ENCODE measurements at regions not wholly inside any gene's neighbourhood (a gene's known extent, or its start where the extent isn't known, plus 50 kb on each side); places are given as distances from the start of the nearest gene placed in this dataset.

- Histone ChIP-seq H3K27me3 (no peaks in the 10 kb centered on the region), H3K4me3 (no peak overlapping the region), H3K27ac (no peak overlapping the region), H3K9me3 (no peaks in the 10 kb centered on the region), H3K4me1 (no peaks in the 10 kb centered on the region), H3K9ac (ENCODE audit: low read depth in 2 of 2, low read length in 2 of 2) (no peak overlapping the region), H3K36me3 (no peaks in the 10 kb centered on the region)
- no peak for TF ChIP-seq CTCF (IDR thresholded peaks at IDR 0.05)
- intact Hi-C loops (cut with DNase I), result no loop called here
- DNase-seq, result no peak
Measured at GRCh38 chr4:81541161-81541945, 69.6 kb upstream of the RASGEF1B start.

- Histone ChIP-seq H3K27ac (no peak overlapping the region), H3K4me3 (no peak overlapping the region), H3K4me1 (no peaks in the 10 kb centered on the region), H3K9me3 (no peaks in the 10 kb centered on the region), H3K27me3 (no peaks in the 10 kb centered on the region), H3K9ac (ENCODE audit: low read depth in 2 of 2, low read length in 2 of 2) (no peak overlapping the region), H3K36me3 (no peaks in the 10 kb centered on the region)
- TF ChIP-seq CTCF (IDR thresholded peaks at IDR 0.05), result no peak
- DNase-seq, result no peak
- intact Hi-C loops (cut with DNase I), result no loop called here
Measured at GRCh38 chr4:81538716-81539427, 67.2 kb upstream of the RASGEF1B start.

GRCh38 chr4:81531410-81531809, 59.7 kb upstream of the RASGEF1B start:
- no peaks in the 10 kb centered on the region for H3K36me3 ChIP-seq
- H3K27ac ChIP-seq, result no peak overlapping the region
- DNase-seq, result no peak
- no peak for TF ChIP-seq CTCF (IDR thresholded peaks at IDR 0.05)
- no peaks in the 10 kb centered on the region for H3K27me3 ChIP-seq
- no peak overlapping the region for H3K9ac ChIP-seq (ENCODE audit: low read depth in 2 of 2, low read length in 2 of 2)
- no peaks in the 10 kb centered on the region for H3K4me1 ChIP-seq
- H3K4me3 ChIP-seq, result no peak overlapping the region
- intact Hi-C loops (cut with DNase I), result no loop called here
- H3K9me3 ChIP-seq, result no peaks in the 10 kb centered on the region

- no peak overlapping the region for H3K9ac ChIP-seq (ENCODE audit: low read depth in 2 of 2, low read length in 2 of 2)
- H3K36me3 ChIP-seq, result no peaks in the 10 kb centered on the region
- no peaks in the 10 kb centered on the region for H3K4me1 ChIP-seq
- intact Hi-C loops (cut with DNase I), result no loop called here
- no peak overlapping the region for H3K4me3 ChIP-seq
- no peaks in the 10 kb centered on the region for H3K9me3 ChIP-seq
- no peak for TF ChIP-seq CTCF (IDR thresholded peaks at IDR 0.05)
- no peak overlapping the region for H3K27ac ChIP-seq
- DNase-seq, result no peak
- no peaks in the 10 kb centered on the region for H3K27me3 ChIP-seq
Measured at GRCh38 chr4:81528979-81529378, 57.3 kb upstream of the RASGEF1B start.

GRCh38 chr4:81528200-81528599, 56.5 kb upstream of the RASGEF1B start:
- H3K9me3 ChIP-seq, result no peaks in the 10 kb centered on the region
- no peaks in the 10 kb centered on the region for H3K27me3 ChIP-seq
- TF ChIP-seq CTCF (IDR thresholded peaks at IDR 0.05), result no peak
- H3K4me3 ChIP-seq, result no peak overlapping the region
- H3K9ac ChIP-seq (ENCODE audit: low read depth in 2 of 2, low read length in 2 of 2), result no peak overlapping the region
- no peak for DNase-seq
- intact Hi-C loops (cut with DNase I), result no loop called here
- H3K27ac ChIP-seq, result no peak overlapping the region
- no peaks in the 10 kb centered on the region for H3K4me1 ChIP-seq
- no peaks in the 10 kb centered on the region for H3K36me3 ChIP-seq

Data from colonic mucosa (tissue), 4 donors.